Fibroblast of lung (primary cell): ENCODE measurements at regions not wholly inside any gene's neighbourhood (a gene's known extent, or its start where the extent isn't known, plus 50 kb on each side); places are given as distances from the start of the nearest gene placed in this dataset.

Experiments
- EZH2 ChIP-seq: IDR thresholded peaks from 2 replicates; pipeline ENCODE4 v1.5.1; 2012; ENCODE audit warnings: low read length, control low read depth, mild to moderate bottlenecking; ENCODE audit errors: missing control alignments
- TF ChIP-seq, protein P1 (sequence below), 2 donors: IDR thresholded peaks in 1 of 2; conservative IDR thresholded peaks in 1 of 2; 1 replicate in 1 of 2; 2 replicates in 1 of 2; pipeline ENCODE4 v1.5.1; 2011 to 2012; ENCODE audit warnings: low read length in 2 of 2, control low read depth in 1 of 2, inconsistent platforms in 1 of 2, low read depth in 1 of 2, mild to moderate bottlenecking in 1 of 2

DNA sequence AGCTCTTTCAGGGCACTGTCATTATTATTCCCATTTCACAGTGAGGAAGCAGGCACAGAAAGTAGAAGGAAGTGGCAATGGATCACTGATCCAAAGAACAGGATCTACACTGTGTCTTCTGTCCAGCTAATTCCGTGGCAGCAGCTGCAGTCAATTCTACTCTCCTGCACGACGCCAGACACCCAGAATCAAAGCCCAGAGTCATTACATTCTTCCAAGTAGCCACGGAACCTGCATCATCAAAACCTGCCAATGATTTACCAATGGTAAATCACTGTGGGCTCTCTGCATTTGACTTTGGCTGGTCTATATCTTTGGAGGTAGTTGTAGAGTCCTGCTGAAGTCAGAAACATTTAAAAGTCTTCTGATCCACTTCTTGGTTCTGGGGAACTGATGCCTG is 767.7 kb downstream of the LIG4 start:
- no peak for TF ChIP-seq EZH2
- TF ChIP-seq, protein P1, sequence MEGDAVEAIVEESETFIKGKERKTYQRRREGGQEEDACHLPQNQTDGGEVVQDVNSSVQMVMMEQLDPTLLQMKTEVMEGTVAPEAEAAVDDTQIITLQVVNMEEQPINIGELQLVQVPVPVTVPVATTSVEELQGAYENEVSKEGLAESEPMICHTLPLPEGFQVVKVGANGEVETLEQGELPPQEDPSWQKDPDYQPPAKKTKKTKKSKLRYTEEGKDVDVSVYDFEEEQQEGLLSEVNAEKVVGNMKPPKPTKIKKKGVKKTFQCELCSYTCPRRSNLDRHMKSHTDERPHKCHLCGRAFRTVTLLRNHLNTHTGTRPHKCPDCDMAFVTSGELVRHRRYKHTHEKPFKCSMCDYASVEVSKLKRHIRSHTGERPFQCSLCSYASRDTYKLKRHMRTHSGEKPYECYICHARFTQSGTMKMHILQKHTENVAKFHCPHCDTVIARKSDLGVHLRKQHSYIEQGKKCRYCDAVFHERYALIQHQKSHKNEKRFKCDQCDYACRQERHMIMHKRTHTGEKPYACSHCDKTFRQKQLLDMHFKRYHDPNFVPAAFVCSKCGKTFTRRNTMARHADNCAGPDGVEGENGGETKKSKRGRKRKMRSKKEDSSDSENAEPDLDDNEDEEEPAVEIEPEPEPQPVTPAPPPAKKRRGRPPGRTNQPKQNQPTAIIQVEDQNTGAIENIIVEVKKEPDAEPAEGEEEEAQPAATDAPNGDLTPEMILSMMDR (conservative IDR thresholded peaks at IDR 0.05 in 1 of 2, IDR thresholded peaks at IDR 0.05 in 1 of 2; ENCODE audit: low read depth in 1 of 2, low read length in 2 of 2), result no peak
